Right kidney (tissue), 1 donor: ENCODE measurements at regions not wholly inside any gene's neighbourhood (a gene's known extent, or its start where the extent isn't known, plus 50 kb on each side); places are given as distances from the start of the nearest gene placed in this dataset.

ENCODE experiments used
- DNase-seq: peaks from one replicate; pipeline ENCODE4 v3.0.0-alpha.2; 2016

GRCh38 chr15:66832664-66833063, 130.6 kb downstream of the SMAD6 start:
- DNase-seq, result no peak

- DNase-seq, result no peak
Measured at GRCh38 chr15:66833371-66833770, 131.3 kb downstream of the SMAD6 start.

- no peak for DNase-seq
Measured at GRCh38 chr15:66833803-66834202, 131.8 kb downstream of the SMAD6 start.

- peak; percentile 33 for DNase-seq
Measured at GRCh38 chr15:66834881-66835878, 133.1 kb downstream of the SMAD6 start.

GRCh38 chr15:66836231-66837030, 134.4 kb downstream of the SMAD6 start:
- DNase-seq, result no peak

GRCh38 chr15:66838202-66838601, 136.2 kb downstream of the SMAD6 start:
- DNase-seq, result no peak

- DNase-seq, result no peak
Measured at GRCh38 chr15:66838671-66839239, 136.7 kb downstream of the SMAD6 start.

- DNase-seq, result no peak
Measured at GRCh38 chr15:66839506-66840112, 137.6 kb downstream of the SMAD6 start.

GRCh38 chr15:66840615-66841390, 138.8 kb downstream of the SMAD6 start:
- no peak for DNase-seq

GRCh38 chr15:66841953-66842681, 140.1 kb downstream of the SMAD6 start:
- peak; percentile 86 for DNase-seq

- DNase-seq, result peak; percentile 82
Measured at GRCh38 chr15:66842710-66843441, 140.8 kb downstream of the SMAD6 start.

- no peak for DNase-seq
Measured at GRCh38 chr15:66843581-66843980, 141.5 kb downstream of the SMAD6 start.

- DNase-seq, result no peak
Measured at GRCh38 chr15:66844041-66844746, 142.2 kb downstream of the SMAD6 start.

GRCh38 chr15:66844747-66845145, 142.7 kb downstream of the SMAD6 start:
- DNase-seq, result no peak

- DNase-seq, result no peak
Measured at GRCh38 chr15:66845266-66845785, 143.3 kb downstream of the SMAD6 start.

GRCh38 chr15:66846031-66846430, 144.0 kb downstream of the SMAD6 start:
- no peak for DNase-seq

- no peak for DNase-seq
Measured at GRCh38 chr15:66846811-66847210, 144.8 kb downstream of the SMAD6 start.

GRCh38 chr15:66847565-66847991, 145.5 kb downstream of the SMAD6 start:
- no peak for DNase-seq

- DNase-seq, result no peak
Measured at GRCh38 chr15:66848116-66848515, 146.1 kb downstream of the SMAD6 start.
